CD4-positive, alpha-beta T cell (primary cell): ENCODE measurements at regions not wholly inside any gene's neighbourhood (a gene's known extent, or its start where the extent isn't known, plus 50 kb on each side); places are given as distances from the start of the nearest gene placed in this dataset.

Experiments
- ATAC-seq: fragments of 200-7000 bp; cut with Tn5 transposase; one replicate; pipeline ENCODE4 v1.10.0; 2022; ENCODE audit warnings: mild to moderate bottlenecking; ENCODE audit not compliant: poor library complexity
- CTCF ChIA-PET: fragments of 350-600 bp; sonication (Branson Sonifier 250); formaldehyde crosslinking; loops from one replicate; lab custom pipeline; 2021; ENCODE audit warnings: antibody characterized with exemption, inconsistent platforms; lab: Charles Lee
- POLR2A ChIA-PET: fragments of 350-600 bp; sonication (Branson Sonifier 250); formaldehyde crosslinking; loops from one replicate; lab custom pipeline; 2021; ENCODE audit warnings: antibody characterized with exemption, inconsistent platforms; lab: Charles Lee
- DNase-seq, 14 experiments: peaks; one replicate each; pipeline ENCODE4 v3.0.0-alpha.2; 2013 to 2020; ENCODE audit warnings: mixed read lengths in 2 of 14
- H3K27ac ChIP-seq, 2 donors: one replicate each; pipeline versions ENCODE4 v1.5.1 to v1.7.0; 2013; ENCODE audit warnings: low read length in 2 of 2, low read depth in 1 of 2, mild to moderate bottlenecking in 1 of 2
- H3K27me3 ChIP-seq, 2 experiments: 1 replicate in 1 of 2; 2 replicates in 1 of 2; pipeline versions ENCODE4 v1.6.1 to v1.7.0; 2013; ENCODE audit warnings: low read length in 2 of 2, control low read depth in 1 of 2, mild to moderate bottlenecking in 1 of 2, moderate library complexity in 1 of 2; ENCODE audit not compliant: insufficient read depth in 2 of 2, control insufficient read depth in 1 of 2
- H3K36me3 ChIP-seq: one replicate; pipeline ENCODE4 v1.6.1; 2013; ENCODE audit warnings: low read length, control low read depth; ENCODE audit not compliant: insufficient read depth
- H3K4me1 ChIP-seq: one replicate; pipeline ENCODE4 v1.6.1; 2013; ENCODE audit warnings: low read length, control low read depth; ENCODE audit not compliant: insufficient read depth
- H3K4me3 ChIP-seq: one replicate; pipeline ENCODE4 v1.5.1; 2013; ENCODE audit warnings: mild to moderate bottlenecking, low read length, moderate library complexity
- H3K9me3 ChIP-seq, 2 experiments: 1 replicate in 1 of 2; 2 replicates in 1 of 2; pipeline versions ENCODE4 v1.6.1 to v1.7.0; 2013; ENCODE audit warnings: low read length in 2 of 2, mild to moderate bottlenecking in 2 of 2, control low read depth in 1 of 2, moderate library complexity in 1 of 2; ENCODE audit not compliant: control insufficient read depth in 1 of 2, insufficient read depth in 1 of 2
- H3K27ac Mint-ChIP-seq: one replicate; pipeline ENCODE4 v1.8.0; 2020; ENCODE audit warnings: mixed read lengths
- H3K27me3 Mint-ChIP-seq: one replicate; pipeline ENCODE4 v1.8.0; 2021; ENCODE audit warnings: mixed read lengths
- H3K36me3 Mint-ChIP-seq: one replicate; pipeline ENCODE4 v1.8.0; 2021; ENCODE audit warnings: low read depth, mixed read lengths
- H3K4me1 Mint-ChIP-seq: one replicate; pipeline ENCODE4 v1.8.0; 2021; ENCODE audit warnings: low read depth, mixed read lengths
- H3K4me3 Mint-ChIP-seq: one replicate; pipeline ENCODE4 v1.8.0; 2020; ENCODE audit warnings: mild to moderate bottlenecking, mixed read lengths
- H3K9me3 Mint-ChIP-seq: one replicate; pipeline ENCODE4 v1.8.0; 2020; ENCODE audit warnings: mixed read lengths
- intact Hi-C, 2 experiments: fragments of 100-400 bp; cut with DNase I in 1 of 2; cut with micrococcal nuclease in 1 of 2; formaldehyde crosslinking; loops; one replicate each; pipeline versions ENCODE4 v1.15.1 to v1.9.0; 2023 to 2025; cut with DNase I, micrococcal nuclease
- TF ChIP-seq, protein P1 (sequence below): fragments of 200-600 bp; IDR thresholded peaks from one replicate; pipeline ENCODE4 v1.8.0; 2022; ENCODE audit warnings: antibody characterized with exemption, mild to moderate bottlenecking

DNA sequence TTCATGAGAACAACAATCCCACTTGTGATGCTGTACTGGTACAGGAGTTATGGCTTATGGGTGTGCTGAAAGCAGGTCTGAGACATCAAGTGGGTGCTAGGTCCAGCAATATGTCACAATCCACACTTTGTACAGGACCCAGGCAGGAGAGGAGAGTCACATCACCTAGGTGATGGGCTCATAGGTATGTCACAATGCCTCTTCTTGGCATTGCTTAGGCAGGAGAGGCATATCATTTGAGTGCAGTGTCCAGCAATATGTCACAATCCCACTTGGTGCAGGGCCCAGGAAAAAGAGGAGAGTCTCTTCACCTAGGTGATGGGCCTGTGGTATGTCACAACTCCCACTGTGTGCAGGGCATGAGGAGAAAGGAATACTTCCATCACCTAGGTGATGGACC lies 2110.0 kb downstream of the TP53TG3F start:
- Mint-ChIP-seq H3K27me3 (no peaks in the 10 kb centered on the region), H3K9me3 (peaks cover 21% of the 10 kb centered on the region), H3K4me3 (no peak overlapping the region), H3K4me1 (no peaks in the 10 kb centered on the region), H3K27ac (no peak overlapping the region), H3K36me3 (no peaks in the 10 kb centered on the region)
- intact Hi-C loops: loop anchor here in 1 of 2 experiments (10.0 kb wide), 1 partner anchor 55 kb away; no protein-coding TSS in a partner anchor
- no peaks in the 10 kb centered on the region for H3K36me3 ChIP-seq
- H3K9me3 ChIP-seq: peaks cover 7 to 30% of the 10 kb centered on the region in 2 experiments
- H3K27me3 ChIP-seq: no peaks in the 10 kb centered on the region
- no peak overlapping the region for H3K4me3 ChIP-seq
- no peaks in the 10 kb centered on the region for H3K4me1 ChIP-seq
- ATAC-seq (no peak), DNase-seq (no peak)
- H3K27ac ChIP-seq: no peak overlapping the region
- POLR2A ChIA-PET: no interaction called here
- CTCF ChIA-PET: no interaction called here
- TF ChIP-seq, protein P1, sequence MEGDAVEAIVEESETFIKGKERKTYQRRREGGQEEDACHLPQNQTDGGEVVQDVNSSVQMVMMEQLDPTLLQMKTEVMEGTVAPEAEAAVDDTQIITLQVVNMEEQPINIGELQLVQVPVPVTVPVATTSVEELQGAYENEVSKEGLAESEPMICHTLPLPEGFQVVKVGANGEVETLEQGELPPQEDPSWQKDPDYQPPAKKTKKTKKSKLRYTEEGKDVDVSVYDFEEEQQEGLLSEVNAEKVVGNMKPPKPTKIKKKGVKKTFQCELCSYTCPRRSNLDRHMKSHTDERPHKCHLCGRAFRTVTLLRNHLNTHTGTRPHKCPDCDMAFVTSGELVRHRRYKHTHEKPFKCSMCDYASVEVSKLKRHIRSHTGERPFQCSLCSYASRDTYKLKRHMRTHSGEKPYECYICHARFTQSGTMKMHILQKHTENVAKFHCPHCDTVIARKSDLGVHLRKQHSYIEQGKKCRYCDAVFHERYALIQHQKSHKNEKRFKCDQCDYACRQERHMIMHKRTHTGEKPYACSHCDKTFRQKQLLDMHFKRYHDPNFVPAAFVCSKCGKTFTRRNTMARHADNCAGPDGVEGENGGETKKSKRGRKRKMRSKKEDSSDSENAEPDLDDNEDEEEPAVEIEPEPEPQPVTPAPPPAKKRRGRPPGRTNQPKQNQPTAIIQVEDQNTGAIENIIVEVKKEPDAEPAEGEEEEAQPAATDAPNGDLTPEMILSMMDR: no peak

DNA sequence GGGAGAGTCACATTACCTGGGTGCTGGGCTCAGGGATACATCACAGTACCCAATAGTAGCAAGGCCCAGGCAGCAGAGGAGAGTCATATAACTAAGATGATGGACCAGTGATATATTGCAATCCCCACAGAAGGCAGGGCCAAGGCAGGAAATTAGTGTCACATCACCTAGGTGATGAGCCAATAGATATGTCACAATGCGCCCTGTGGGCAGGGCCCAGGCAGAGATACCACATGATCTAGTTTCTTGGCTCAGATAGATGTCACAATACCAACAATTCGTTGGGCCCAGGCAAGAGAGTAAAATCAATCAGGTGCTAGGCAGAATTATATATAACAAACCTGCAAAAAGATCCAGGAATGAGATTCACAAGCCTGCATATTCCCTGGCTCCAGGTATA lies 2111.5 kb downstream of the TP53TG3F start:
- DNase-seq (no peak), ATAC-seq (no peak)
- H3K27me3 Mint-ChIP-seq: no peaks in the 10 kb centered on the region
- Histone ChIP-seq H3K9me3 (peaks cover 13 to 35% of the 10 kb centered on the region in 2 experiments), H3K4me1 (no peaks in the 10 kb centered on the region), H3K27ac (no peak overlapping the region), H3K36me3 (no peaks in the 10 kb centered on the region), H3K4me3 (no peak overlapping the region), H3K27me3 (no peaks in the 10 kb centered on the region)
- H3K9me3 Mint-ChIP-seq: peaks cover 23% of the 10 kb centered on the region
- POLR2A ChIA-PET: no interaction called here
- no peak overlapping the region for H3K27ac Mint-ChIP-seq
- TF ChIP-seq, protein P1: no peak
- CTCF ChIA-PET: no interaction called here
- no peaks in the 10 kb centered on the region for H3K4me1 Mint-ChIP-seq
- no peaks in the 10 kb centered on the region for H3K36me3 Mint-ChIP-seq
- no peak overlapping the region for H3K4me3 Mint-ChIP-seq
- intact Hi-C loops: no loop called here

DNA sequence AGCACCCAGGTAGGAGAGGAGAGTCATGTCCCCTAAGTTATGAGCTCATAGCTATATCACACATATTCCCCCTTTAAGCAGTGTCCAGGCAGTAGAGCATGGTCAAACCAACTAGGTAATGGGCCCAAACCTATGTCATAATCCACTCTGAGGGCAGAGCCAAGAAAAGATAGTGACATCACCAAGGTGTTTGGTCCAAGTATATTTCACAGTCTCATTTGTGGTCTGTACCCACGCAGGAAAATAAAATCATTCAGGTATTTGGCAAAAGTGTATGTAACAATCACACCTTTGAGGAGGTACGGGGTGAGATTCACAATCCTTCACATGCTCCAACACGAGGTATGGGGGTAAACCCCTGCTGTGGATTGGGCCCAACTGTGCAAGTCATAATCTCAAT lies 2112.8 kb downstream of the TP53TG3F start:
- POLR2A ChIA-PET: no interaction called here
- no peak for DNase-seq
- Histone ChIP-seq H3K27me3 (no peaks in the 10 kb centered on the region), H3K4me1 (no peaks in the 10 kb centered on the region), H3K4me3 (no peak overlapping the region), H3K27ac (no peak overlapping the region), H3K36me3 (no peaks in the 10 kb centered on the region), H3K9me3 (peaks cover 16 to 45% of the 10 kb centered on the region in 2 experiments)
- H3K4me1 Mint-ChIP-seq: no peaks in the 10 kb centered on the region
- H3K36me3 Mint-ChIP-seq: peaks cover 4% of the 10 kb centered on the region
- H3K9me3 Mint-ChIP-seq: peaks cover 23% of the 10 kb centered on the region
- TF ChIP-seq, protein P1: no peak
- H3K27me3 Mint-ChIP-seq: no peaks in the 10 kb centered on the region
- intact Hi-C loops: no loop called here
- no peak overlapping the region for H3K4me3 Mint-ChIP-seq
- no peak for ATAC-seq
- CTCF ChIA-PET: no interaction called here
- no peak overlapping the region for H3K27ac Mint-ChIP-seq
